Naive B cell (primary cell): ENCODE measurements at regions not wholly inside any gene's neighbourhood (a gene's known extent, or its start where the extent isn't known, plus 50 kb on each side); places are given as distances from the start of the nearest gene placed in this dataset.

Experiments
- ATAC-seq, 2 donors: fragments of 150-1000 bp; cut with Tn5 transposase; 2 replicates each; pipeline ENCODE4 v1.10.0; 2021; ENCODE audit warnings: low read depth in 2 of 2, mild to moderate bottlenecking in 2 of 2, moderate library complexity in 2 of 2
- DNase-seq: peaks from one replicate; pipeline ENCODE4 v3.0.0; 2022
- H3K27ac Mint-ChIP-seq, 6 donors: one replicate each; pipeline ENCODE4 v1.8.0; 2020 to 2022; ENCODE audit warnings: mild to moderate bottlenecking in 6 of 6, mixed read lengths in 6 of 6, moderate library complexity in 5 of 6, inconsistent platforms in 2 of 6
- H3K27me3 Mint-ChIP-seq, 3 donors: one replicate each; pipeline ENCODE4 v1.8.0; 2021 to 2022; ENCODE audit warnings: mixed read lengths in 3 of 3, mild to moderate bottlenecking in 1 of 3
- H3K36me3 Mint-ChIP-seq, 2 donors: one replicate each; pipeline ENCODE4 v1.8.0; 2020 to 2022; ENCODE audit warnings: mixed read lengths in 2 of 2, inconsistent platforms in 1 of 2, mild to moderate bottlenecking in 1 of 2
- H3K4me1 Mint-ChIP-seq, 3 donors: one replicate each; pipeline ENCODE4 v1.8.0; 2020 to 2022; ENCODE audit warnings: mixed read lengths in 3 of 3, inconsistent platforms in 1 of 3, mild to moderate bottlenecking in 1 of 3, moderate library complexity in 1 of 3
- H3K4me3 Mint-ChIP-seq, 8 donors: one replicate each; pipeline ENCODE4 v1.8.0; 2020 to 2022; ENCODE audit warnings: mild to moderate bottlenecking in 8 of 8, mixed read lengths in 8 of 8, moderate library complexity in 8 of 8, inconsistent platforms in 2 of 8
- H3K9me3 Mint-ChIP-seq, 7 donors: one replicate each; pipeline ENCODE4 v1.8.0; 2020 to 2022; ENCODE audit warnings: mixed read lengths in 7 of 7, mild to moderate bottlenecking in 5 of 7, inconsistent platforms in 2 of 7, moderate library complexity in 1 of 7

DNA sequence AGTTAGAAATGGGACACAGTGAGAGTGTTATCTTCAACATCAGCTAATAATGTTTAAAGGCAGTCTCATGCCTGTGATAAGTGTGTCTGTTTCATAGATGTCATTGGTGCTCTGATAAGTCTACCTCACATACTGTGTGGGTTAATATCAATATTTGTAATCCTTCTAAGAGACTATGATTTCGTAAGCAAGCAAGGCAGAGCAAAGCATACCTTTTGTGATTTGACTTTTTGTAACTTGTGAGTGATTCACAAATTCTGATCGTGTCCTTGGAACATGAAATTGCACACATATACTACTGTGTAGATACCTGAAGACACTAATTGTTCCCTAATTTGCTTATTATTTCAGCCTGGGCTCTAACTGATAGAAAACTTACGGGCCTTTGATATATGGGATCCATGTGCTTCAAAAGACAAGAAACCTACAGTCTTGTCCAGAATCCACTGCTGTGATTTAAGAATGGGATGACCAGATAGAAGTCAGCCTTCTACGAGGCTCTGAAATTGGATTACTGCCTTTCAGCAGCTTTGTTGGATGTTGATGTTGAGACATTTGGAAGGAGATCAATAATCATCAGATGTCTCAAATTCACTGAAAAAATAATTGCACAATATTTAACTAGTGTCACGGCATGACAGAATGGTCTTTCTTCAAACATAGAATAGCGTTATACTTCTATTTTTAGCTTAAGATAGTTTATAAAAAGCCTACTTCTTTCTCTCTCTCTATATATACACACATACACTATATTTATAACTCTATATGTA is 63.2 kb upstream of the KLF6 start:
- no peak for DNase-seq
- H3K36me3 Mint-ChIP-seq: no peaks in the 10 kb centered on the region
- H3K27ac Mint-ChIP-seq: no peak overlapping the region
- H3K4me3 Mint-ChIP-seq: no peak overlapping the region
- no peaks in the 10 kb centered on the region for H3K9me3 Mint-ChIP-seq
- H3K4me1 Mint-ChIP-seq: peaks cover 17 to 24% (median 19%) of the 10 kb centered on the region in 3 donors
- no peaks in the 10 kb centered on the region for H3K27me3 Mint-ChIP-seq
- ATAC-seq: no peak

DNA sequence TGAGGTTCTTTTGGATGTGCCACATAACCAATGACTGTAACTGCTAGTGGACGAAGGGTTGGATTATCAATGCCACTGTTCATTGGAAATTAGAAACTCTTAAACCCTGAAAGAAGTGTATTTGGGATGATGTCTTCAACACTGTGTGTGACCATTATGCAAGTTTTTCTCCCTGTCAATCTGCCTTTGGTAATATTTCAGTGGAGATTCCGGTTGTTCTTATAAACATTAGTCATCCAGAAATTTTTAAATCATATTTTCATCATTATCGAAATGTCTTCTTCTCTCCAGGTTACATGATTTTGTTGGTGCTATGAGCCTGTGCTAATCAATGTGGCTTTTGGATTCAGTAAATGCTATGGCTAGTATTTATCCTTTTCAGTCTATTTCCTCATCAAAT is 61.7 kb upstream of the KLF6 start:
- no peaks in the 10 kb centered on the region for H3K9me3 Mint-ChIP-seq
- peaks cover 13 to 19% (median 15%) of the 10 kb centered on the region in 3 donors for H3K4me1 Mint-ChIP-seq
- H3K36me3 Mint-ChIP-seq: no peaks in the 10 kb centered on the region
- H3K4me3 Mint-ChIP-seq: no peak overlapping the region
- no peak overlapping the region for H3K27ac Mint-ChIP-seq
- ATAC-seq (no peak), DNase-seq (no peak)
- H3K27me3 Mint-ChIP-seq: no peaks in the 10 kb centered on the region

DNA sequence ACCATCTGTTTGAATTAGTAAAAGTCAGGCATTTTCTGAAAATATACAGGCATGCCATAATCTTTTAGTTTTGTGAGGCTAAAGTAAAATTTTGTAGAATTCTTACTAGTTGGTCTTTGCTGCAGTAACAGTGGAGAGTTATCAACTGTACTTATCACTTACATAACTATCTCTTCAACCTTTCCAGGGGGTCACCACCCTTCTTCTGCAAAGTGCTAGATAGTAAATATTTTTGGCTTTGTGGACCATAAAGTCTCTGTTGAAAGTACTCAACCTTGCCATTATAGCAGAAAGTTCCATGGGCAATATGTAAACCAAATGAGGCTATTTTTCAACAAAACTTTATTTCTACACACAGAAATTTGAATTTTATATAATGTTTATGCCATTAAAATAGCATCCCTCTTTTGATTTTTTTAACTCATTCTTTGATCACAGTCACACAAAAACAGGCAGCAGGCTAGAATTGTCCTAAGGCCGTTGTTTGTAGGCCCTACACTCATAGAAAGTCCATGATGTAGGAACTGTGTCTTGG is 59.5 kb upstream of the KLF6 start:
- Mint-ChIP-seq H3K27me3 (no peaks in the 10 kb centered on the region), H3K36me3 (no peaks in the 10 kb centered on the region), H3K9me3 (no peaks in the 10 kb centered on the region), H3K4me1 (peaks cover 0 to under 1% (median 0%) of the 10 kb centered on the region in 3 donors), H3K27ac (no peak overlapping the region), H3K4me3 (no peak overlapping the region)
- DNase-seq (no peak), ATAC-seq (no peak)

DNA sequence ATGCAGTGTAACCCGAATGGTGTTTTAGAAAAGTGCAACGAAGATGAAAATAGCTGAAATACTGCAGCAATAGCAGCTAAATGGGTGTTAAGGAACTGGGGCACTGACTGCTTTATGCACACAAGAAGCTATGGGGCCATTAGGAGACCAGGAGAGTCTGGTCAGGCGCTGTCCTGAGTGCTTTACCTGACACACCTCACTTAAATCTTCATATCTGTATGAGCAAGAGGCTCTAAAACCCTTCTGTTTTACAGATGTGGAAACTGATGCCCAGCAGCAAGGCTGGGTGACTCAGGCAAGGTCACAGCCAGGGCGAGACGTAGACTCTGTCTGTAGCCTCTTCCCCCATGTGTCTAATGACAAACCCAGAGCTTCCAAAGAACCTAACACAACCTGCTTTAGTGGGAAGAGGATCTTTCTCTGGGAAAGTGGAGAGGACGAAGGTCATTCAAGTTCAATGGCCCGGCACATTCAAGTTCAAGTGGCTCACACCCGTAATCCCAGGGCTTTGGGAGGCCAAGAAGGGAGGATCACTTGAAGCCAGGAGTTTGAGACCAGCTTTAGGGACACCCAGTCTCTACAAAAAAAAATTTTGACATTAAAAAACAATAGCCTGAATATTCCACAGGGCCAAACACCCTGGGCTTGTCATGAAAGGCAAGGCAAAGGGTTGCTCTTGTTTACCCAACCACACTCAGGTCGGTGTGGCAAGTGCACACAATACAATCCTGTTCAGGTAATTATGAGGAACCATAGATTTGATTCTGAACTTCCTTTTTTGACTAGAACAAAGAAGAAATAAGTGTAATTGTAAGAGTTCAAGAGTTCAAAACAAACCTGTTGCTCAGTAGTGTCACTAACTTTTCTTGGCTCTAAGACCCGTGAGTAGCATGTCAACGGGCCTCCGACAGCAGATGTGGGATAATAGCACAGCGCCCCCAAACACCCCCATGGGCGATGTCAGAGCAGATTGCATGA is 53.7 kb upstream of the KLF6 start:
- Mint-ChIP-seq H3K4me3 (no peak overlapping the region), H3K36me3 (no peaks in the 10 kb centered on the region), H3K9me3 (no peaks in the 10 kb centered on the region), H3K27me3 (peaks cover 0 to 5% (median 0%) of the 10 kb centered on the region in 3 donors), H3K4me1 (peaks cover 4 to 24% (median 10%) of the 10 kb centered on the region in 3 donors), H3K27ac (peak overlapping the region in 1 of 6 donors; percentile 76)
- DNase-seq (peak; percentile 9), ATAC-seq (peak; percentile 43 to 74)

DNA sequence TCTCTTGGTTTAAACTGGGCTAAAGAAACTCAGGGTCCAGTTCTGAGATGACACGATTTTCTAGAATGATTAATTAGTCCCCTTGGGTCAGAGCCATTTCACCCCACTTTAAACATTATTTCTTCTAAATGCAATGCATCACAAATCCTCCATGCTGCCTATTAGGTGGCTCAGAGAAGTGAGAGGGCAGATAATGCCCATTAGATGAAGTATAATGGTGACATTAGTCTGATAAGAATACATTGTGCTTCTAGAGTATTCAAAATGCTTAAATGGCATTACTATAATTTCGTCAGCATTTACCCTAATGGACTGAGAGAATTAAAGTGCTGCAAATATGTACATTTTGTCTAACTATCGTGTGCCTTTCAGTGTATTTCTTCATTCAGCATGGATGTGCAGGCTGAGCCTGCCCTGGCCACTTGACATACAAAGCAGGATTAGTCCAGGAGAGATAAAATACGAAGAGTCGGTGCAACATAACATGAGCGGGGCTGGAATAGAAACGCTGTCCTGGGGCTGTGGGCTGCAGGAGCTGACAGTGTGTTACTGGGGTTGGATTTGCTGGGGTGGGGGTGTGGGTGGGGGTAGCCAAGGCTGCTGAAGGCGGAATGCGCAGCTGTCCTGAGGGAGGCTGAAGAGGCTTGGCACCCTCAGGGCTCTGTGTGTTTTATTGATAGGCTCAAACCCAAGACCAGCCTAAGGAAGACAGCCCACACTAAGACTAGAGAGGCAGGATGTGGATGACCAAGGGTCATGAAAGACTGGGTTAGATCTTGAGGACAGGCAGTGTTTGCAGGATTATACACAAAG is 52.8 kb upstream of the KLF6 start:
- Mint-ChIP-seq H3K4me3 (peak overlapping the region in 1 of 8 donors; percentile 48), H3K9me3 (no peaks in the 10 kb centered on the region), H3K27ac (peak overlapping the region in 1 of 6 donors; percentile 29), H3K27me3 (peaks cover 0 to 5% (median 0%) of the 10 kb centered on the region in 3 donors), H3K36me3 (no peaks in the 10 kb centered on the region), H3K4me1 (peaks cover 4 to 24% (median 10%) of the 10 kb centered on the region in 3 donors)
- no peak for DNase-seq
- no peak for ATAC-seq

DNA sequence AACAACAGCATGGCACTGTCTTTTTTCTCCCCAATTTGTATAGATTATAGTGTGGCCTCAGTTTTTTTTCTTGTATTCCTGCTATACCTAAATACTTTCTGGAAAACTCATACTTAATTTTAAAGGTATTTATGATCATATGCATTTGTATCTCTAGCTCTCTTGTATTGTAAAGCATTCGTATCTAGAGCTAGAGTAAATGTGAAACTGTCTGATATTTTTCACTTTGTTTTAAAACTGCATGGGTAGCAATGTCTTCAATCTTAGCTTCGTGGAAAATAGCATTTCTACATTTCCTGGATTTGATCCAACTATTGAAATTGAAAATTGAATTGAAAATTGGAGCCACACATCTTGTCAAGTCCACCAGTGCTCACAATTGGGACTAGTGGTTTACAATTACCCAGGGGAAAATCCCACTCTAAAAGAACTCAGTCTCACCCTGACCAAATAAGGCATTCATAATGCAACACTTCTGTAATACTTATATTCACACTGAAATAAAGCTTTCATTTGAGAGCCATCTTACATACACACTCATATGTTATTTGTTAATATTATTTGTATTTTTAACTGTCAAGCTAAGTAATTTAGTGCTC is 51.3 kb upstream of the KLF6 start:
- no peak overlapping the region for H3K27ac Mint-ChIP-seq
- H3K4me3 Mint-ChIP-seq: no peak overlapping the region
- H3K9me3 Mint-ChIP-seq: no peaks in the 10 kb centered on the region
- peaks cover 4 to 28% (median 10%) of the 10 kb centered on the region in 3 donors for H3K4me1 Mint-ChIP-seq
- H3K36me3 Mint-ChIP-seq: no peaks in the 10 kb centered on the region
- peaks cover 0 to 5% (median 0%) of the 10 kb centered on the region in 3 donors for H3K27me3 Mint-ChIP-seq
- no peak for DNase-seq
- ATAC-seq: peak; percentile 51 to 53

DNA sequence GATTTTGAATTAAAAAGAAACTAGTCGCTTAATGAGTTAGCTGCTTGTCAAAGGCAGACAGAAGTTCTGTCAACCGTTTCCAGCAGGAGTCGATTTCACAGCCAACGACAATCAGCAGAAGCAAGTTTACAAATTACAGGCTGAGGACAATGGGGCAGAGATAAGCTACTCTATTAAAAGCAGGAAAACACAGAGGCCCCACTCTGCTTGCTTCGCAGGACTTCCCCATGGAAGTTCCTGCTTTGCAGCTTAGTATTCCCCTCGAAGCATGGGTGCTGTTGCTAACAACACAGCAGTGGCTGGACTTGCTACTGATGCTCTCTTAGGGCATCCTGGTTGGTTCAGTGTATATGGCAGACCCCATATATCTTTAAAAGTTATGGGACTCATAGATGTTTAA is 50.8 kb upstream of the KLF6 start:
- Mint-ChIP-seq H3K9me3 (no peaks in the 10 kb centered on the region), H3K36me3 (no peaks in the 10 kb centered on the region), H3K4me3 (no peak overlapping the region), H3K4me1 (peaks cover 4 to 28% (median 10%) of the 10 kb centered on the region in 3 donors), H3K27me3 (peaks cover 0 to 5% (median 0%) of the 10 kb centered on the region in 3 donors), H3K27ac (no peak overlapping the region)
- peak; percentile 51 to 63 for ATAC-seq
- no peak for DNase-seq

GRCh38 chr10:3834947-3835346 is 49.9 kb upstream of the KLF6 start:
- H3K36me3 Mint-ChIP-seq: no peaks in the 10 kb centered on the region
- H3K9me3 Mint-ChIP-seq: no peaks in the 10 kb centered on the region
- H3K4me3 Mint-ChIP-seq: no peak overlapping the region
- ATAC-seq (no peak), DNase-seq (no peak)
- no peak overlapping the region for H3K27ac Mint-ChIP-seq
- peaks cover 0 to 5% (median 0%) of the 10 kb centered on the region in 3 donors for H3K27me3 Mint-ChIP-seq
- H3K4me1 Mint-ChIP-seq: peaks cover 4 to 28% (median 10%) of the 10 kb centered on the region in 3 donors
